ENCODE measurements at regions not wholly inside any gene's neighbourhood (a gene's known extent, or its start where the extent isn't known, plus 50 kb on each side); places are given as distances from the start of the nearest gene placed in this dataset.
"Not testable (repeated sequence)": the region's sequence is repeated elsewhere in the genome, so short reads cannot be mapped to it uniquely, and the experiment has no call there.

GRCh38 chr13:31385540-31385939, 185.8 kb downstream of the B3GLCT start:
- TF ChIP-seq JUND (IDR thresholded peaks at IDR 0.05; ENCODE audit: low read depth) = no peak
- in situ Hi-C loops (cut with HindIII; ENCODE audit: low pct_unique_long_range_greater_than_20kb, low sequenced_read_pairs) = no loop called here
- DNase-seq (ENCODE audit: low read depth in 1 of 2, low spot score in 1 of 2) = no peak

- in situ Hi-C loops (cut with HindIII; ENCODE audit: low pct_unique_long_range_greater_than_20kb, low sequenced_read_pairs) = no loop called here
- no peak for TF ChIP-seq JUND (IDR thresholded peaks at IDR 0.05; ENCODE audit: low read depth)
- DNase-seq (ENCODE audit: low read depth in 1 of 2, low spot score in 1 of 2) = no peak
Observed at GRCh38 chr13:31394506-31394905, 194.7 kb downstream of the B3GLCT start.

- no peak for TF ChIP-seq JUND (IDR thresholded peaks at IDR 0.05; ENCODE audit: low read depth)
- DNase-seq (ENCODE audit: low read depth in 1 of 2, low spot score in 1 of 2) = no peak
Observed at GRCh38 chr13:31395090-31395489, 195.3 kb downstream of the B3GLCT start.

GRCh38 chr13:31399690-31400089, 199.9 kb downstream of the B3GLCT start:
- no peak for DNase-seq (ENCODE audit: low read depth in 1 of 2, low spot score in 1 of 2)
- TF ChIP-seq JUND (IDR thresholded peaks at IDR 0.05; ENCODE audit: low read depth) = no peak
- in situ Hi-C loops (cut with HindIII; ENCODE audit: low pct_unique_long_range_greater_than_20kb, low sequenced_read_pairs) = no loop called here

More at GRCh38 chr13:31395090-31395489, 195.3 kb downstream of the B3GLCT start:
- in situ Hi-C loops (cut with HindIII; ENCODE audit: low pct_unique_long_range_greater_than_20kb, low sequenced_read_pairs) = no loop called here

- in situ Hi-C loops (cut with HindIII; ENCODE audit: low pct_unique_long_range_greater_than_20kb, low sequenced_read_pairs); DNase-seq (ENCODE audit: low read depth in 1 of 2, low spot score in 1 of 2): not testable (repeated sequence)
Observed at GRCh38 chr13:31403711-31404110, 203.9 kb downstream of the B3GLCT start.

GRCh38 chr13:31408927-31409326, 209.2 kb downstream of the B3GLCT start:
- DNase-seq (ENCODE audit: low read depth in 1 of 2, low spot score in 1 of 2) = no peak
- TF ChIP-seq JUND (IDR thresholded peaks at IDR 0.05; ENCODE audit: low read depth) = no peak
- in situ Hi-C loops (cut with HindIII; ENCODE audit: low pct_unique_long_range_greater_than_20kb, low sequenced_read_pairs) = no loop called here

- peak in 1 of 2 experiments; percentile 3 for DNase-seq (ENCODE audit: low read depth in 1 of 2, low spot score in 1 of 2)
- TF ChIP-seq JUND (IDR thresholded peaks at IDR 0.05; ENCODE audit: low read depth) = no peak
- in situ Hi-C loops (cut with HindIII; ENCODE audit: low pct_unique_long_range_greater_than_20kb, low sequenced_read_pairs) = no loop called here
Observed at GRCh38 chr13:31409678-31410356, 210.0 kb downstream of the B3GLCT start.

GRCh38 chr13:31413516-31413915, 213.7 kb downstream of the B3GLCT start:
- in situ Hi-C loops (cut with HindIII; ENCODE audit: low pct_unique_long_range_greater_than_20kb, low sequenced_read_pairs) = no loop called here
- TF ChIP-seq JUND (IDR thresholded peaks at IDR 0.05; ENCODE audit: low read depth) = no peak
- DNase-seq (ENCODE audit: low read depth in 1 of 2, low spot score in 1 of 2) = no peak

GRCh38 chr13:31416066-31416465, 216.3 kb downstream of the B3GLCT start:
- TF ChIP-seq JUND (IDR thresholded peaks at IDR 0.05; ENCODE audit: low read depth) = no peak
- no peak for DNase-seq (ENCODE audit: low read depth in 1 of 2, low spot score in 1 of 2)
- in situ Hi-C loops (cut with HindIII; ENCODE audit: low pct_unique_long_range_greater_than_20kb, low sequenced_read_pairs) = no loop called here

- no peak for TF ChIP-seq JUND (IDR thresholded peaks at IDR 0.05; ENCODE audit: low read depth)
- in situ Hi-C loops (cut with HindIII; ENCODE audit: low pct_unique_long_range_greater_than_20kb, low sequenced_read_pairs) = no loop called here
- no peak for DNase-seq (ENCODE audit: low read depth in 1 of 2, low spot score in 1 of 2)
Observed at GRCh38 chr13:31418186-31418585, 218.4 kb downstream of the B3GLCT start.

- in situ Hi-C loops (cut with HindIII; ENCODE audit: low pct_unique_long_range_greater_than_20kb, low sequenced_read_pairs) = no loop called here
- no peak for DNase-seq (ENCODE audit: low read depth in 1 of 2, low spot score in 1 of 2)
Observed at GRCh38 chr13:31421756-31422155, 222.0 kb downstream of the B3GLCT start.

GRCh38 chr13:31424130-31424729, 224.5 kb downstream of the B3GLCT start:
- peak; percentile 63 to 82 for DNase-seq (ENCODE audit: low read depth in 1 of 2, low spot score in 1 of 2)
- TF ChIP-seq JUND (IDR thresholded peaks at IDR 0.05; ENCODE audit: low read depth) = no peak
- in situ Hi-C loops (cut with HindIII; ENCODE audit: low pct_unique_long_range_greater_than_20kb, low sequenced_read_pairs) = no loop called here

More at GRCh38 chr13:31421756-31422155, 222.0 kb downstream of the B3GLCT start:
- no peak for TF ChIP-seq JUND (IDR thresholded peaks at IDR 0.05; ENCODE audit: low read depth)

- no peak for TF ChIP-seq JUND (IDR thresholded peaks at IDR 0.05; ENCODE audit: low read depth)
- in situ Hi-C loops (cut with HindIII; ENCODE audit: low pct_unique_long_range_greater_than_20kb, low sequenced_read_pairs) = no loop called here
- DNase-seq (ENCODE audit: low read depth in 1 of 2, low spot score in 1 of 2) = no peak
Observed at GRCh38 chr13:31426395-31426794, 226.6 kb downstream of the B3GLCT start.
